ENCODE measurements at regions not wholly inside any gene's neighbourhood (a gene's known extent, or its start where the extent isn't known, plus 50 kb on each side); places are given as distances from the start of the nearest gene placed in this dataset.
A peak's percentile ranks its signal among the peaks of the same experiment; 100 is the strongest.

- Mint-ChIP-seq H3K4me3 (no peak overlapping the region), H3K27me3 (no peaks in the 10 kb centered on the region), H3K9me3 (peaks cover 0 to 1% (median 0%) of the 10 kb centered on the region in 7 donors), H3K4me1 (peaks cover 0 to 4% (median 2%) of the 10 kb centered on the region in 3 donors), H3K27ac (peak overlapping the region in 1 of 6 donors; percentile 3), H3K36me3 (no peaks in the 10 kb centered on the region)
- ATAC-seq (ENCODE audit: low read depth in 2 of 2) (no peak), DNase-seq (no peak)
Measured at GRCh38 chr2:10209406-10209935, 86.9 kb downstream of the RRM2 start.

- Mint-ChIP-seq H3K27ac (no peak overlapping the region), H3K36me3 (no peaks in the 10 kb centered on the region), H3K4me1 (peaks cover 0 to 4% (median 2%) of the 10 kb centered on the region in 3 donors), H3K4me3 (no peak overlapping the region), H3K9me3 (peaks cover 0 to 1% (median 0%) of the 10 kb centered on the region in 7 donors), H3K27me3 (no peaks in the 10 kb centered on the region)
- ATAC-seq (ENCODE audit: low read depth in 2 of 2) (no peak), DNase-seq (no peak)
Measured at GRCh38 chr2:10210336-10210735, 87.8 kb downstream of the RRM2 start.

- Mint-ChIP-seq H3K9me3 (peaks cover 0 to 1% (median 0%) of the 10 kb centered on the region in 7 donors), H3K4me1 (peaks cover 0 to 8% (median 2%) of the 10 kb centered on the region in 3 donors), H3K36me3 (no peaks in the 10 kb centered on the region), H3K27me3 (no peaks in the 10 kb centered on the region), H3K27ac (peak overlapping the region in 1 of 6 donors; percentile 32), H3K4me3 (no peak overlapping the region)
- DNase-seq (no peak), ATAC-seq (ENCODE audit: low read depth in 2 of 2) (no peak)
Measured at GRCh38 chr2:10211844-10212422, 89.4 kb downstream of the RRM2 start.

GRCh38 chr2:10212827-10213226, 89.9 kb upstream of the HPCAL1 start:
- H3K4me1 Mint-ChIP-seq, result peaks cover 0 to 8% (median 0%) of the 10 kb centered on the region in 3 donors
- ATAC-seq (ENCODE audit: low read depth in 2 of 2), result no peak
- H3K27ac Mint-ChIP-seq, result no peak overlapping the region
- no peak overlapping the region for H3K4me3 Mint-ChIP-seq
- H3K36me3 Mint-ChIP-seq, result no peaks in the 10 kb centered on the region
- DNase-seq, result no peak
- H3K27me3 Mint-ChIP-seq, result no peaks in the 10 kb centered on the region
- no peaks in the 10 kb centered on the region for H3K9me3 Mint-ChIP-seq

- H3K27ac Mint-ChIP-seq, result peak overlapping the region in 1 of 6 donors; percentile 50
- H3K9me3 Mint-ChIP-seq, result no peaks in the 10 kb centered on the region
- DNase-seq, result no peak
- no peak for ATAC-seq (ENCODE audit: low read depth in 2 of 2)
- H3K27me3 Mint-ChIP-seq, result no peaks in the 10 kb centered on the region
- H3K4me3 Mint-ChIP-seq, result no peak overlapping the region
- H3K4me1 Mint-ChIP-seq, result peaks cover 0 to 8% (median 0%) of the 10 kb centered on the region in 3 donors
- H3K36me3 Mint-ChIP-seq, result no peaks in the 10 kb centered on the region
Measured at GRCh38 chr2:10214179-10214578, 88.5 kb upstream of the HPCAL1 start.

- H3K4me1 Mint-ChIP-seq, result peaks cover 0 to 8% (median 1%) of the 10 kb centered on the region in 3 donors
- DNase-seq (no peak), ATAC-seq (ENCODE audit: low read depth in 2 of 2) (no peak)
- H3K27ac Mint-ChIP-seq, result peak overlapping the region in 1 of 6 donors; percentile 45
- H3K27me3 Mint-ChIP-seq, result no peaks in the 10 kb centered on the region
- no peak overlapping the region for H3K4me3 Mint-ChIP-seq
- no peaks in the 10 kb centered on the region for H3K36me3 Mint-ChIP-seq
- H3K9me3 Mint-ChIP-seq, result no peaks in the 10 kb centered on the region
Measured at GRCh38 chr2:10215393-10215935, 87.2 kb upstream of the HPCAL1 start.

- peaks cover 0 to 3% (median 2%) of the 10 kb centered on the region in 3 donors for H3K27me3 Mint-ChIP-seq
- H3K36me3 Mint-ChIP-seq, result no peaks in the 10 kb centered on the region
- ATAC-seq (ENCODE audit: low read depth in 2 of 2) (no peak), DNase-seq (no peak)
- no peak overlapping the region for H3K4me3 Mint-ChIP-seq
- peaks cover 0 to 5% (median 1%) of the 10 kb centered on the region in 3 donors for H3K4me1 Mint-ChIP-seq
- H3K9me3 Mint-ChIP-seq, result no peaks in the 10 kb centered on the region
- H3K27ac Mint-ChIP-seq, result no peak overlapping the region
Measured at GRCh38 chr2:10216677-10217488, 85.8 kb upstream of the HPCAL1 start.

- Mint-ChIP-seq H3K27ac (no peak overlapping the region), H3K9me3 (no peaks in the 10 kb centered on the region), H3K4me1 (peaks cover 0 to 5% (median 1%) of the 10 kb centered on the region in 3 donors), H3K27me3 (peaks cover 0 to 8% (median 7%) of the 10 kb centered on the region in 3 donors), H3K4me3 (no peak overlapping the region), H3K36me3 (no peaks in the 10 kb centered on the region)
- DNase-seq (no peak), ATAC-seq (ENCODE audit: low read depth in 2 of 2) (no peak)
Measured at GRCh38 chr2:10217489-10218435, 84.9 kb upstream of the HPCAL1 start.

GRCh38 chr2:10220045-10220901, 82.4 kb upstream of the HPCAL1 start:
- H3K27ac Mint-ChIP-seq, result no peak overlapping the region
- H3K36me3 Mint-ChIP-seq, result no peaks in the 10 kb centered on the region
- no peak for ATAC-seq (ENCODE audit: low read depth in 2 of 2)
- no peak overlapping the region for H3K4me3 Mint-ChIP-seq
- no peak for DNase-seq
- H3K27me3 Mint-ChIP-seq, result peaks cover 0 to 8% (median 7%) of the 10 kb centered on the region in 3 donors
- H3K4me1 Mint-ChIP-seq, result peaks cover 0 to 5% (median 1%) of the 10 kb centered on the region in 3 donors
- no peaks in the 10 kb centered on the region for H3K9me3 Mint-ChIP-seq

GRCh38 chr2:10220902-10221391, 81.8 kb upstream of the HPCAL1 start:
- Mint-ChIP-seq H3K27ac (no peak overlapping the region), H3K9me3 (no peaks in the 10 kb centered on the region), H3K36me3 (no peaks in the 10 kb centered on the region), H3K4me1 (peaks cover 0 to 1% (median 1%) of the 10 kb centered on the region in 3 donors), H3K4me3 (peak overlapping the region in 1 of 8 donors; percentile 41), H3K27me3 (peaks cover 0 to 10% (median 8%) of the 10 kb centered on the region in 3 donors)
- no peak for DNase-seq
- ATAC-seq (ENCODE audit: low read depth in 2 of 2), result no peak

- Mint-ChIP-seq H3K4me1 (peaks cover 0 to 1% (median 0%) of the 10 kb centered on the region in 3 donors), H3K4me3 (no peak overlapping the region), H3K27me3 (peaks cover 0 to 15% (median 8%) of the 10 kb centered on the region in 3 donors), H3K9me3 (no peaks in the 10 kb centered on the region), H3K27ac (no peak overlapping the region), H3K36me3 (no peaks in the 10 kb centered on the region)
- ATAC-seq (ENCODE audit: low read depth in 2 of 2) (no peak), DNase-seq (no peak)
Measured at GRCh38 chr2:10221443-10221842, 81.3 kb upstream of the HPCAL1 start.
